CD14-positive monocyte (primary cell): ENCODE measurements at regions not wholly inside any gene's neighbourhood (a gene's known extent, or its start where the extent isn't known, plus 50 kb on each side); places are given as distances from the start of the nearest gene placed in this dataset.

Experiments used
- DNase-seq, 3 donors: peaks; one replicate each; pipeline ENCODE4 v3.0.0-alpha.2; 2011 to 2022
- H2AFZ ChIP-seq: 2 replicates; pipeline ENCODE4 v1.6.0; 2012; ENCODE audit warnings: mild to moderate bottlenecking, low read depth, low read length, inconsistent platforms; ENCODE audit not compliant: insufficient read depth, poor library complexity, severe bottlenecking
- H3K27ac ChIP-seq, 2 donors: 1 replicate in 1 of 2; 2 replicates in 1 of 2; pipeline ENCODE4 v1.5.1; 2012 to 2013; ENCODE audit warnings: low read length in 2 of 2, control low read depth in 1 of 2, inconsistent platforms in 1 of 2, low read depth in 1 of 2, mild to moderate bottlenecking in 1 of 2
- H3K27me3 ChIP-seq, 2 donors: one replicate each; pipeline versions ENCODE4 v1.6.0 to v1.6.1; 2011 to 2013; ENCODE audit warnings: low read length in 2 of 2; ENCODE audit not compliant: control insufficient read depth in 2 of 2, insufficient read depth in 2 of 2
- H3K36me3 ChIP-seq, 2 donors: replicated peaks in 1 of 2; 1 replicate in 1 of 2; 2 replicates in 1 of 2; pipeline versions ENCODE4 v1.5.1 to v1.6.1; 2012 to 2013; ENCODE audit warnings: low read length in 2 of 2, control low read depth in 1 of 2, inconsistent platforms in 1 of 2, mild to moderate bottlenecking in 1 of 2; ENCODE audit not compliant: insufficient read depth in 2 of 2, control insufficient read depth in 1 of 2
- H3K4me1 ChIP-seq, 2 donors: 1 replicate in 1 of 2; 2 replicates in 1 of 2; pipeline versions ENCODE4 v1.5.1 to v1.6.1; 2012 to 2013; ENCODE audit warnings: low read length in 2 of 2, control low read depth in 1 of 2, inconsistent platforms in 1 of 2, mild to moderate bottlenecking in 1 of 2, moderate library complexity in 1 of 2; ENCODE audit not compliant: insufficient read depth in 2 of 2, control insufficient read depth in 1 of 2
- H3K4me2 ChIP-seq: replicated peaks from 2 replicates; pipeline ENCODE3; 2012; ENCODE audit warnings: low read length, moderate library complexity, mild to moderate bottlenecking; ENCODE audit not compliant: poor library complexity, severe bottlenecking; ENCODE audit errors: extremely low read depth
- H3K4me3 ChIP-seq, 3 experiments: fragments of 200-600 bp in 1 of 3; sonication (generic) in 1 of 3; replicated peaks in 1 of 3; 1 replicate in 2 of 3; 2 replicates in 1 of 3; pipeline ENCODE4 v1.5.1; 2011 to 2013; ENCODE audit warnings: low read length in 3 of 3, mild to moderate bottlenecking in 3 of 3, control low read depth in 2 of 3, low read depth in 2 of 3, inconsistent platforms in 1 of 3, moderate library complexity in 1 of 3
- H3K79me2 ChIP-seq: 2 replicates; pipeline ENCODE4 v1.6.0; 2012; ENCODE audit warnings: mild to moderate bottlenecking, control low read depth, inconsistent platforms, low read length, moderate library complexity; ENCODE audit not compliant: insufficient read depth
- H3K9ac ChIP-seq: 2 replicates; pipeline ENCODE4 v1.6.0; 2017; ENCODE audit warnings: low read length, mild to moderate bottlenecking; ENCODE audit not compliant: insufficient read depth, poor library complexity, severe bottlenecking
- H3K9me3 ChIP-seq, 2 donors: replicated peaks in 1 of 2; 1 replicate in 1 of 2; 2 replicates in 1 of 2; pipeline versions ENCODE4 v1.5.1 to v1.6.1; 2012 to 2013; ENCODE audit warnings: low read length in 2 of 2, control low read depth in 1 of 2; ENCODE audit not compliant: control insufficient read depth in 1 of 2, insufficient read depth in 1 of 2
- H4K20me1 ChIP-seq: 2 replicates; pipeline ENCODE4 v1.6.0; 2012; ENCODE audit warnings: mild to moderate bottlenecking, low read length, control low read depth, moderate library complexity; ENCODE audit not compliant: insufficient read depth
- H3K27ac Mint-ChIP-seq, 7 donors: one replicate each; pipeline ENCODE4 v1.8.0; 2020; ENCODE audit warnings: mild to moderate bottlenecking in 7 of 7, mixed read lengths in 7 of 7, moderate library complexity in 6 of 7, inconsistent platforms in 2 of 7
- H3K27me3 Mint-ChIP-seq, 3 donors: one replicate each; pipeline ENCODE4 v1.8.0; 2021 to 2022; ENCODE audit warnings: low read depth in 3 of 3, mild to moderate bottlenecking in 3 of 3, mixed read lengths in 3 of 3, moderate library complexity in 3 of 3, inconsistent platforms in 1 of 3
- H3K36me3 Mint-ChIP-seq, 2 donors: one replicate each; pipeline ENCODE4 v1.8.0; 2020; ENCODE audit warnings: mixed read lengths in 2 of 2, inconsistent platforms in 1 of 2, mild to moderate bottlenecking in 1 of 2
- H3K4me1 Mint-ChIP-seq: one replicate; pipeline ENCODE4 v1.8.0; 2020; ENCODE audit warnings: mild to moderate bottlenecking, mixed read lengths
- H3K4me3 Mint-ChIP-seq, 2 donors: one replicate each; pipeline ENCODE4 v1.8.0; 2020; ENCODE audit warnings: mild to moderate bottlenecking in 2 of 2, mixed read lengths in 2 of 2, moderate library complexity in 1 of 2
- H3K9me3 Mint-ChIP-seq, 7 donors: one replicate each; pipeline ENCODE4 v1.8.0; 2020 to 2022; ENCODE audit warnings: mixed read lengths in 7 of 7, mild to moderate bottlenecking in 6 of 7, moderate library complexity in 6 of 7, inconsistent platforms in 2 of 7
- CTCF ChIP-seq: fragments of 200-600 bp; IDR thresholded peaks from one replicate; pipeline ENCODE4 v1.8.0; 2022; ENCODE audit warnings: antibody characterized with exemption, mild to moderate bottlenecking
- WGBS: methylation state at CpG from one replicate; pipeline ENCODE4 v1.1.5; 2013; ENCODE audit warnings: missing lambda C conversion rate; ENCODE audit not compliant: insufficient coverage; 5-methylcytosine and 5-hydroxymethylcytosine counted together
- intact Hi-C, 2 donors: fragments of 100-400 bp; cut with micrococcal nuclease; formaldehyde crosslinking; loops; one replicate each; pipeline versions ENCODE4 v1.15.0 to v1.15.1; 2023

GRCh38 chr16:74232806-74233465, 63.7 kb upstream of the PSMD7 start:
- intact Hi-C loops, result no loop called here
- Histone ChIP-seq H3K9me3 (no peaks in the 10 kb centered on the region), H3K4me3 (no peak overlapping the region), H3K4me1 (no peaks in the 10 kb centered on the region), H3K9ac (no peak overlapping the region), H3K27ac (no peak overlapping the region), H3K36me3 (no peaks in the 10 kb centered on the region), H3K4me2 (no peak overlapping the region), H3K79me2 (no peaks in the 10 kb centered on the region), H3K27me3 (no peaks in the 10 kb centered on the region), H2AFZ (no peak overlapping the region), H4K20me1 (no peaks in the 10 kb centered on the region)
- Mint-ChIP-seq H3K27ac (no peak overlapping the region), H3K4me1 (no peaks in the 10 kb centered on the region), H3K36me3 (no peaks in the 10 kb centered on the region), H3K27me3 (peaks cover 0 to 4% (median 2%) of the 10 kb centered on the region in 3 donors), H3K4me3 (no peak overlapping the region), H3K9me3 (peaks cover 0 to 2% (median 0%) of the 10 kb centered on the region in 7 donors)
- no CpG with 5 or more reads among the region's 2 CpGs for WGBS
- no peak for TF ChIP-seq CTCF
- DNase-seq, result no peak

GRCh38 chr16:74230126-74230525, 66.5 kb upstream of the PSMD7 start:
- Mint-ChIP-seq H3K27me3 (peaks cover 0 to 11% (median 2%) of the 10 kb centered on the region in 3 donors), H3K4me1 (no peaks in the 10 kb centered on the region), H3K9me3 (peaks cover 0 to 2% (median 0%) of the 10 kb centered on the region in 7 donors), H3K27ac (no peak overlapping the region), H3K36me3 (no peaks in the 10 kb centered on the region), H3K4me3 (no peak overlapping the region)
- no peak overlapping the region for H3K4me3 ChIP-seq
- H3K9me3 ChIP-seq, result no peaks in the 10 kb centered on the region
- H3K4me1 ChIP-seq, result no peaks in the 10 kb centered on the region
- WGBS, result 83% methylated on average over 1 of the region's 6 CpGs
- no peaks in the 10 kb centered on the region for H3K27me3 ChIP-seq
- no peaks in the 10 kb centered on the region for H3K79me2 ChIP-seq
- H2AFZ ChIP-seq, result no peak overlapping the region
- TF ChIP-seq CTCF, result no peak
- no peaks in the 10 kb centered on the region for H3K36me3 ChIP-seq
- no peak overlapping the region for H3K9ac ChIP-seq
- no peaks in the 10 kb centered on the region for H4K20me1 ChIP-seq
- no peak overlapping the region for H3K27ac ChIP-seq
- no peak for DNase-seq
- intact Hi-C loops, result no loop called here
- H3K4me2 ChIP-seq, result no peak overlapping the region
